GM23338 (cell line): ENCODE measurements at regions not wholly inside any gene's neighbourhood (a gene's known extent, or its start where the extent isn't known, plus 50 kb on each side); places are given as distances from the start of the nearest gene placed in this dataset.

Experiments
- ATAC-seq: fragments of 200-7000 bp; cut with Tn5 transposase; 3 replicates; pipeline ENCODE4 v1.9.1; 2020
- DNase-seq: peaks from one replicate; pipeline ENCODE4 v3.0.0-alpha.2; 2015; ENCODE audit warnings: low spot score
- H2AFZ ChIP-seq: fragments of 200-600 bp; sonication (generic); 2 replicates; pipeline ENCODE4 v1.8.0; 2016; ENCODE audit warnings: antibody characterized with exemption, mild to moderate bottlenecking, moderate library complexity
- H3F3A ChIP-seq: fragments of 200-600 bp; sonication (generic); replicated peaks from 2 replicates; pipeline ENCODE4 v1.8.0; 2017; ENCODE audit warnings: antibody characterized with exemption, mixed run types, low read depth
- H3K27ac ChIP-seq: fragments of 200-600 bp; sonication (generic); 2 replicates; pipeline ENCODE4 v1.6.1; 2016; ENCODE audit warnings: low read depth
- H3K27me3 ChIP-seq: fragments of 200-600 bp; sonication (generic); 2 replicates; pipeline ENCODE4 v1.8.0; 2016; ENCODE audit warnings: mild to moderate bottlenecking, mixed run types, moderate library complexity; ENCODE audit not compliant: insufficient read depth
- H3K36me3 ChIP-seq: fragments of 200-600 bp; sonication (generic); 2 replicates; pipeline ENCODE4 v1.8.0; 2016; ENCODE audit warnings: mild to moderate bottlenecking; ENCODE audit not compliant: insufficient read depth
- H3K4me1 ChIP-seq: fragments of 200-600 bp; sonication (generic); 2 replicates; pipeline ENCODE4 v1.8.0; 2016; ENCODE audit warnings: mild to moderate bottlenecking, moderate library complexity; ENCODE audit not compliant: insufficient read depth
- H3K4me2 ChIP-seq: fragments of 200-600 bp; sonication (generic); 2 replicates; pipeline ENCODE4 v1.7.1; 2017; ENCODE audit warnings: mixed run types
- H3K4me3 ChIP-seq: fragments of 200-600 bp; sonication (generic); 2 replicates; pipeline ENCODE4 v1.6.1; 2016; ENCODE audit warnings: mixed run types
- H3K79me2 ChIP-seq: fragments of 200-600 bp; sonication (generic); replicated peaks from 2 replicates; pipeline ENCODE4 v1.8.0; 2017; ENCODE audit warnings: mild to moderate bottlenecking; ENCODE audit not compliant: insufficient read depth
- H3K9me2 ChIP-seq: fragments of 200-600 bp; sonication (generic); 2 replicates; pipeline ENCODE4 v1.8.0; 2017; ENCODE audit not compliant: insufficient read depth
- H4K20me1 ChIP-seq: fragments of 200-600 bp; sonication (generic); replicated peaks from 2 replicates; pipeline ENCODE4 v1.8.0; 2017; ENCODE audit warnings: mild to moderate bottlenecking; ENCODE audit not compliant: insufficient read depth
- H3K27ac Mint-ChIP-seq: 2 replicates; pipeline ENCODE4 v1.8.0; 2020; ENCODE audit warnings: inconsistent platforms, mild to moderate bottlenecking, moderate library complexity, mixed read lengths
- H3K27me3 Mint-ChIP-seq: 3 replicates; pipeline ENCODE4 v1.8.0; 2022; ENCODE audit warnings: low read depth, mild to moderate bottlenecking, moderate library complexity, mixed read lengths, inconsistent platforms; ENCODE audit not compliant: insufficient read depth, poor library complexity
- H3K36me3 Mint-ChIP-seq: 3 replicates; pipeline ENCODE4 v1.8.0; 2021; ENCODE audit warnings: low read depth, mild to moderate bottlenecking, inconsistent platforms, moderate library complexity, mixed read lengths
- H3K4me1 Mint-ChIP-seq: 3 replicates; pipeline ENCODE4 v1.8.0; 2020; ENCODE audit warnings: mild to moderate bottlenecking, inconsistent platforms, mixed read lengths
- H3K4me3 Mint-ChIP-seq: 3 replicates; pipeline ENCODE4 v1.8.0; 2021; ENCODE audit warnings: moderate library complexity, mild to moderate bottlenecking, inconsistent platforms, mixed read lengths
- H3K9me3 Mint-ChIP-seq: 3 replicates; pipeline ENCODE4 v1.8.0; 2020; ENCODE audit warnings: moderate library complexity, mild to moderate bottlenecking, inconsistent platforms, mixed read lengths
- CREB1 ChIP-seq: fragments of 250-450 bp; sonication (Bioruptor Pico); IDR thresholded peaks from 2 replicates; pipeline ENCODE4 v1.5.0; 2020; ENCODE audit warnings: low read depth, mild to moderate bottlenecking, moderate library complexity
- CTCF ChIP-seq, 2 experiments: fragments of 200-600 bp in 1 of 2; sonication (generic) in 1 of 2; conservative IDR thresholded peaks; 2 replicates each; pipeline versions ENCODE4 v1.5.1 to v1.6.1; 2016 to 2017; ENCODE audit warnings: antibody characterized with exemption in 2 of 2, low read depth in 2 of 2, mild to moderate bottlenecking in 2 of 2, moderate library complexity in 1 of 2
- ETS1 ChIP-seq: IDR thresholded peaks from 2 replicates; pipeline ENCODE4 v1.6.1; 2016; ENCODE audit warnings: antibody characterized with exemption
- EZH2 ChIP-seq: fragments of 200-600 bp; sonication (generic); IDR thresholded peaks from one replicate; pipeline ENCODE4 v1.8.0; 2017; ENCODE audit warnings: antibody characterized with exemption, mild to moderate bottlenecking, low read depth; ENCODE audit not compliant: unreplicated experiment
- POLR2AphosphoS5 ChIP-seq: IDR thresholded peaks from 2 replicates; pipeline ENCODE4 v1.6.1; 2016; ENCODE audit warnings: antibody characterized with exemption, low read depth
- REST ChIP-seq: IDR thresholded peaks from one replicate; pipeline ENCODE4 v1.6.1; 2018; ENCODE audit warnings: antibody characterized with exemption; ENCODE audit not compliant: unreplicated experiment
- STAT1 ChIP-seq: IDR thresholded peaks from one replicate; pipeline ENCODE4 v1.6.1; 2016; ENCODE audit warnings: antibody characterized with exemption; ENCODE audit not compliant: unreplicated experiment
- ZNF114 ChIP-seq: fragments of 250-450 bp; sonication (Bioruptor Pico); IDR thresholded peaks from 2 replicates; pipeline ENCODE4 v1.5.0; 2020; ENCODE audit warnings: mild to moderate bottlenecking, moderate library complexity
- ZNF462 ChIP-seq: fragments of 250-450 bp; sonication (Bioruptor Pico); IDR thresholded peaks from 2 replicates; pipeline ENCODE4 v1.5.0; 2020; ENCODE audit warnings: mild to moderate bottlenecking, moderate library complexity

GRCh38 chr5:98296426-98296825 lies 477.0 kb upstream of the RGMB start (continued):
- TF ChIP-seq ZNF462 (CRISPR knock-in tag): no peak
- no peak for TF ChIP-seq EZH2
- TF ChIP-seq STAT1: no peak
- no peak for TF ChIP-seq CTCF (conservative IDR thresholded peaks at IDR 0.05; ENCODE audit: low read depth in 2 of 2)
- no peak for TF ChIP-seq ZNF114 (CRISPR knock-in tag)
- no peak for TF ChIP-seq POLR2AphosphoS5

- Mint-ChIP-seq H3K4me3 (no peak overlapping the region), H3K9me3 (no peaks in the 10 kb centered on the region), H3K27me3 (peaks cover 2% of the 10 kb centered on the region), H3K4me1 (peaks cover 12% of the 10 kb centered on the region), H3K27ac (no peak overlapping the region), H3K36me3 (no peaks in the 10 kb centered on the region)
- Histone ChIP-seq H2AFZ (no peak overlapping the region), H3K36me3 (no peaks in the 10 kb centered on the region), H3K4me1 (peaks cover 9% of the 10 kb centered on the region; the same call in 1 of the 2 replicates), H3K9me2 (no peaks in the 10 kb centered on the region), H3K27ac (no peak overlapping the region), H3F3A (no peaks in the 10 kb centered on the region), H4K20me1 (no peaks in the 10 kb centered on the region), H3K79me2 (no peaks in the 10 kb centered on the region), H3K4me3 (no peak overlapping the region), H3K27me3 (no peaks in the 10 kb centered on the region), H3K4me2 (no peak overlapping the region)
- ATAC-seq (no peak), DNase-seq (no peak)
- TF ChIP-seq ETS1: no peak
- no peak for TF ChIP-seq ZNF114 (CRISPR knock-in tag)
- TF ChIP-seq CREB1: no peak
- no peak for TF ChIP-seq REST
- TF ChIP-seq EZH2: no peak
- no peak for TF ChIP-seq POLR2AphosphoS5
Observed at GRCh38 chr5:98299435-98299834, 474.0 kb upstream of the RGMB start.
